Astrocyte (in vitro differentiated cells and primary cell): ENCODE measurements at regions not wholly inside any gene's neighbourhood (a gene's known extent, or its start where the extent isn't known, plus 50 kb on each side); places are given as distances from the start of the nearest gene placed in this dataset.

Experiments
- DNase-seq: peaks from one replicate; pipeline ENCODE4 v3.0.0-alpha.2; 2010; ENCODE audit warnings: low read depth
- FAIRE-seq: peaks from 2 replicates; lab custom pipeline; 2011; peaks lifted over from hg19 to GRCh38; lab: Jason Lieb, UNC
- H2AFZ ChIP-seq: 2 replicates; pipeline ENCODE4 v1.6.0; 2012; ENCODE audit warnings: low read depth, low read length, inconsistent platforms
- H3K27ac ChIP-seq: 2 replicates; pipeline ENCODE4 v1.5.1; 2011; ENCODE audit warnings: low read depth, low read length, inconsistent platforms
- H3K27me3 ChIP-seq: 2 replicates; pipeline ENCODE4 v1.6.0; 2011; ENCODE audit warnings: low read length, inconsistent platforms; ENCODE audit not compliant: insufficient read depth
- H3K36me3 ChIP-seq: 2 replicates; pipeline ENCODE4 v1.5.1; 2011; ENCODE audit warnings: low read length, inconsistent platforms; ENCODE audit not compliant: insufficient read depth
- H3K4me1 ChIP-seq: 2 replicates; pipeline ENCODE4 v1.5.1; 2011; ENCODE audit warnings: low read length, inconsistent platforms; ENCODE audit not compliant: insufficient read depth
- H3K4me2 ChIP-seq: 2 replicates; pipeline ENCODE4 v1.6.0; 2012; ENCODE audit warnings: low read length, inconsistent platforms
- H3K4me3 ChIP-seq: 2 replicates; pipeline ENCODE4 v1.5.1; 2011; ENCODE audit warnings: low read depth, mild to moderate bottlenecking, low read length, inconsistent platforms; ENCODE audit not compliant: insufficient read depth
- H3K79me2 ChIP-seq: 2 replicates; pipeline ENCODE4 v1.6.0; 2012; ENCODE audit warnings: mild to moderate bottlenecking, low read length, inconsistent platforms; ENCODE audit not compliant: insufficient read depth
- H3K9ac ChIP-seq: 2 replicates; pipeline ENCODE4 v1.6.0; 2012; ENCODE audit warnings: mild to moderate bottlenecking, low read length, inconsistent platforms
- H3K9me3 ChIP-seq: 2 replicates; pipeline ENCODE4 v1.5.1; 2012; ENCODE audit warnings: low read depth, mild to moderate bottlenecking, low read length, inconsistent platforms; ENCODE audit not compliant: insufficient read depth
- H4K20me1 ChIP-seq: 2 replicates; pipeline ENCODE4 v1.6.0; 2012; ENCODE audit warnings: low read length, inconsistent platforms; ENCODE audit not compliant: insufficient read depth
- H3K27ac Mint-ChIP-seq: one replicate; pipeline ENCODE4 v1.8.0; 2021; ENCODE audit warnings: mild to moderate bottlenecking, mixed read lengths; ENCODE audit not compliant: unreplicated experiment
- H3K27me3 Mint-ChIP-seq: one replicate; pipeline ENCODE4 v1.8.0; 2021; ENCODE audit warnings: low read depth, mixed read lengths; ENCODE audit not compliant: unreplicated experiment
- H3K36me3 Mint-ChIP-seq: one replicate; pipeline ENCODE4 v1.8.0; 2021; ENCODE audit warnings: low read depth, mixed read lengths; ENCODE audit not compliant: unreplicated experiment
- H3K4me1 Mint-ChIP-seq: one replicate; pipeline ENCODE4 v1.8.0; 2021; ENCODE audit warnings: low read depth, mixed read lengths; ENCODE audit not compliant: unreplicated experiment
- H3K4me3 Mint-ChIP-seq: one replicate; pipeline ENCODE4 v1.8.0; 2021; ENCODE audit warnings: mild to moderate bottlenecking, moderate library complexity, mixed read lengths; ENCODE audit not compliant: unreplicated experiment
- H3K9me3 Mint-ChIP-seq: one replicate; pipeline ENCODE4 v1.8.0; 2021; ENCODE audit warnings: mild to moderate bottlenecking, mixed read lengths; ENCODE audit not compliant: unreplicated experiment
- EZH2 ChIP-seq: IDR thresholded peaks from 2 replicates; pipeline ENCODE4 v1.6.1; 2012; ENCODE audit warnings: mild to moderate bottlenecking, low read length, inconsistent platforms; ENCODE audit not compliant: insufficient read depth
- TF ChIP-seq, protein P1 (sequence below): IDR thresholded peaks from 2 replicates; pipeline ENCODE4 v1.5.1; 2011; ENCODE audit warnings: low read depth, mild to moderate bottlenecking, inconsistent platforms, low read length, moderate library complexity; ENCODE audit not compliant: insufficient read depth

DNA sequence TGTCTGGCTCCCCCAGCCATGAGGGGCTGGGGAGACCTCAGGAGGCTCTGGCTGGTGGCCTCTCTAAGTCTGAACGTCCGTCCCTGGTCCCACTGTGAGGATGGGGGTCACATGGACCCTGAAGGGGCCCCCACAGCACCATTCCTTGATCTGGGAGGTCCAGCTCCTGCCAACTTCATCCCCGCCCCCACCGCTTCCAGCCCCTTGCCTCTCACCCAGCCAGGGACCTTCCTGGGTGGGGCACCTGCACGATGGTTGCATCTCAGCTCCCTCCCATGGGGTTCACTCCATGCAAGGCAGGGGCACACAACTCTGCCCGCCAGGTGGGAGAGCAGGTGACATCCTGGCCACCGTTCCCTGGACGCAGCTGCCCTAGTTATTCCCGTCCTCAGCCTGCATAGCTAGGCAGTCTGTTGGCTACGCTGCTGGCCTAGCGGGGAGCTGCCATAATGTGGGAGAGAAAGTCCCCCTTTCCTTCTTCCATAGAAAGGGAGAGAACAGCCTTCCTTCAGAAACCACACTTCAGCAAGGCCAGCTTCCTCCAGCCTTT is 217.9 kb upstream of the RPL38 start:
- Mint-ChIP-seq H3K9me3 (peaks cover 5% of the 10 kb centered on the region), H3K27me3 (peaks cover 46% of the 10 kb centered on the region), H3K36me3 (no peaks in the 10 kb centered on the region), H3K4me3 (no peak overlapping the region), H3K4me1 (peaks cover 3% of the 10 kb centered on the region), H3K27ac (no peak overlapping the region)
- TF ChIP-seq EZH2 = no peak
- TF ChIP-seq, protein P1, sequence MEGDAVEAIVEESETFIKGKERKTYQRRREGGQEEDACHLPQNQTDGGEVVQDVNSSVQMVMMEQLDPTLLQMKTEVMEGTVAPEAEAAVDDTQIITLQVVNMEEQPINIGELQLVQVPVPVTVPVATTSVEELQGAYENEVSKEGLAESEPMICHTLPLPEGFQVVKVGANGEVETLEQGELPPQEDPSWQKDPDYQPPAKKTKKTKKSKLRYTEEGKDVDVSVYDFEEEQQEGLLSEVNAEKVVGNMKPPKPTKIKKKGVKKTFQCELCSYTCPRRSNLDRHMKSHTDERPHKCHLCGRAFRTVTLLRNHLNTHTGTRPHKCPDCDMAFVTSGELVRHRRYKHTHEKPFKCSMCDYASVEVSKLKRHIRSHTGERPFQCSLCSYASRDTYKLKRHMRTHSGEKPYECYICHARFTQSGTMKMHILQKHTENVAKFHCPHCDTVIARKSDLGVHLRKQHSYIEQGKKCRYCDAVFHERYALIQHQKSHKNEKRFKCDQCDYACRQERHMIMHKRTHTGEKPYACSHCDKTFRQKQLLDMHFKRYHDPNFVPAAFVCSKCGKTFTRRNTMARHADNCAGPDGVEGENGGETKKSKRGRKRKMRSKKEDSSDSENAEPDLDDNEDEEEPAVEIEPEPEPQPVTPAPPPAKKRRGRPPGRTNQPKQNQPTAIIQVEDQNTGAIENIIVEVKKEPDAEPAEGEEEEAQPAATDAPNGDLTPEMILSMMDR = no peak
- Histone ChIP-seq H3K36me3 (no peaks in the 10 kb centered on the region), H3K9ac (no peak overlapping the region), H3K4me2 (no peak overlapping the region), H3K27me3 (no peaks in the 10 kb centered on the region), H3K27ac (no peak overlapping the region), H3K4me1 (no peaks in the 10 kb centered on the region), H4K20me1 (no peaks in the 10 kb centered on the region), H3K79me2 (no peaks in the 10 kb centered on the region), H3K9me3 (no peaks in the 10 kb centered on the region), H2AFZ (no peak overlapping the region), H3K4me3 (no peak overlapping the region)
- no peak for FAIRE-seq
- no peak for DNase-seq

DNA sequence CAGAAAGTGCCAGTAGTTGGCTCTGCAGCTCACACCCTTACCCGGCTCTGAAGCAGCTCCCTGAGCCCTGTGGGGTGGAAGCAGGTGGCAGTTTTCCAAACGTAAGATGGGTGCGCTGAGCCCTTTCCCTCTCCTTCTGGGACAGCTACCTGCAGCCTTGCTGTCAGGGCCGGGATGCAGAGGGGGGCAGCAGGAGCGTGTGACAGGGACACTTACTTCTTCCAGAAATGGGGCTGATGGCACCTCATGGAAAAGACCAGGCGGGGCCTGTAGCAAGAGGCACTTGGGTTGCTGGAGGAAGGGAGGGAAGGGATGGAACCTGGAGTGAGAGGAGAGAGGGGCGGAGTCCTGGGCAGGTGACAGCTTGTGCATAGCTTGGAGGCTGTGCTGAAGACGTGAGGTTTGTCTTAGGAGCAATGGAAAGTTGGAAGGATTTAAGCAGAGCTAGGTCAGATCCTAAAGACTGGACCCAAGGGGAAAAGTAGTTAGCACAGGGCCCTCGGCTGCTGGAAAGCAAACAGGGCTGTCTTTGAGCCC is 216.8 kb upstream of the RPL38 start:
- DNase-seq (no peak), FAIRE-seq (no peak)
- Histone ChIP-seq H3K9ac (no peak overlapping the region), H3K27ac (no peak overlapping the region), H2AFZ (no peak overlapping the region), H3K4me3 (no peak overlapping the region), H3K27me3 (no peaks in the 10 kb centered on the region), H3K4me1 (no peaks in the 10 kb centered on the region), H3K4me2 (no peak overlapping the region), H4K20me1 (no peaks in the 10 kb centered on the region), H3K9me3 (no peaks in the 10 kb centered on the region), H3K36me3 (no peaks in the 10 kb centered on the region), H3K79me2 (no peaks in the 10 kb centered on the region)
- H3K27ac Mint-ChIP-seq = no peak overlapping the region
- TF ChIP-seq EZH2 = no peak
- TF ChIP-seq, protein P1 = no peak
- peaks cover 42% of the 10 kb centered on the region for H3K27me3 Mint-ChIP-seq
- H3K4me3 Mint-ChIP-seq = no peak overlapping the region
- peaks cover 3% of the 10 kb centered on the region for H3K4me1 Mint-ChIP-seq
- peaks cover 2% of the 10 kb centered on the region for H3K9me3 Mint-ChIP-seq
- no peaks in the 10 kb centered on the region for H3K36me3 Mint-ChIP-seq

DNA sequence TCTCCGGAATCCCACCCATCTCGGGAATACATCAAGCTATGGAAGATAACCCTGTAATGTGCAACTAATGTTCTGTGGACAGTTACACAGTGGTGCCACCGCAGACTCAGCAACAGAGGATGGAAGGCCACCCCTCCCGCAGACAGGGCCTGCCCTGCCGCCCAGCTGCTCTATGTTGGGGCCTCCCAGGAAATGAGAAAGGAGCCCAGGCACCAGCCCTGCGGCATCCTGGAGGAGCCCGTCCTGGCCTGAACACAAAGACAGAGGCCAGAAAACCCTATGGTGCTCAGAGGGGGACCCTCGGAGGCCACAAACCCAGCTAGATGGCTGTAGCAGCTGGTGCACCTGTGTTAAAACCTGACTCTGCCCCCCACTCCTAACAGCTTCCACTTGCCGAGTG is 216.1 kb upstream of the RPL38 start:
- H3K27ac Mint-ChIP-seq = no peak overlapping the region
- Histone ChIP-seq H3K27me3 (no peaks in the 10 kb centered on the region), H3K9ac (no peak overlapping the region), H3K36me3 (no peaks in the 10 kb centered on the region), H3K9me3 (no peaks in the 10 kb centered on the region), H2AFZ (no peak overlapping the region), H3K79me2 (no peaks in the 10 kb centered on the region), H3K4me3 (no peak overlapping the region), H3K27ac (no peak overlapping the region), H3K4me1 (no peaks in the 10 kb centered on the region), H3K4me2 (no peak overlapping the region), H4K20me1 (no peaks in the 10 kb centered on the region)
- no peak for FAIRE-seq
- peaks cover 3% of the 10 kb centered on the region for H3K4me1 Mint-ChIP-seq
- H3K4me3 Mint-ChIP-seq = no peak overlapping the region
- peaks cover 2% of the 10 kb centered on the region for H3K9me3 Mint-ChIP-seq
- peaks cover 44% of the 10 kb centered on the region for H3K27me3 Mint-ChIP-seq
- TF ChIP-seq, protein P1 = no peak
- no peak for TF ChIP-seq EZH2
- DNase-seq = no peak
- no peaks in the 10 kb centered on the region for H3K36me3 Mint-ChIP-seq
